DND-41 (cell line): ENCODE measurements at regions not wholly inside any gene's neighbourhood (a gene's known extent, or its start where the extent isn't known, plus 50 kb on each side); places are given as distances from the start of the nearest gene placed in this dataset.

Experiments
- EZH2 ChIP-seq: IDR thresholded peaks from 3 replicates; pipeline ENCODE4 v1.6.1; 2012; ENCODE audit warnings: borderline replicate concordance, low read depth, mild to moderate bottlenecking, moderate library complexity, low read length, inconsistent platforms; ENCODE audit not compliant: severe bottlenecking
- TF ChIP-seq, protein P1 (sequence below): IDR thresholded peaks from 2 replicates; pipeline ENCODE4 v1.5.1; 2012; ENCODE audit warnings: borderline replicate concordance, low read length, moderate library complexity, mild to moderate bottlenecking; ENCODE audit not compliant: poor library complexity, severe bottlenecking; ENCODE audit errors: extremely low read depth

DNA sequence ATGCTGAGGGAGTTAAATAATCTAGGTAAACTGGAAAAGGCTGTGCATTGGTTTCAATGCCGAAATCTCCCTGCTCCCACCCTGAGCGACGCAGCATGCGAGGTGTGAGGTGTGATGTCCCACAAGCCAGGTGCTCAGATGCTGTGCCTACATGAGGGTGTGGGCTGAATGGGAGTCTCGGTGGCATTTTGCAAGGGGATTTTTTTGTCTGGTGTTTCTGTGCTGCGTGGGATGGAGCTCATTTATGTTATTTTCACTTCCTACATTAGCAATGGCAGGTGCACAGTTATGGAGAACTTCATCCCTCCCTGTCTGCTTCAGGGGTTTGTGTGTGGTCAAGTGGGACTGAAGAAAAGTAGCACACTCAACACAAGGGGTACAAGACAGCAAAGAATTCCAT lies 110.2 kb upstream of the CCDC68 start:
- TF ChIP-seq, protein P1, sequence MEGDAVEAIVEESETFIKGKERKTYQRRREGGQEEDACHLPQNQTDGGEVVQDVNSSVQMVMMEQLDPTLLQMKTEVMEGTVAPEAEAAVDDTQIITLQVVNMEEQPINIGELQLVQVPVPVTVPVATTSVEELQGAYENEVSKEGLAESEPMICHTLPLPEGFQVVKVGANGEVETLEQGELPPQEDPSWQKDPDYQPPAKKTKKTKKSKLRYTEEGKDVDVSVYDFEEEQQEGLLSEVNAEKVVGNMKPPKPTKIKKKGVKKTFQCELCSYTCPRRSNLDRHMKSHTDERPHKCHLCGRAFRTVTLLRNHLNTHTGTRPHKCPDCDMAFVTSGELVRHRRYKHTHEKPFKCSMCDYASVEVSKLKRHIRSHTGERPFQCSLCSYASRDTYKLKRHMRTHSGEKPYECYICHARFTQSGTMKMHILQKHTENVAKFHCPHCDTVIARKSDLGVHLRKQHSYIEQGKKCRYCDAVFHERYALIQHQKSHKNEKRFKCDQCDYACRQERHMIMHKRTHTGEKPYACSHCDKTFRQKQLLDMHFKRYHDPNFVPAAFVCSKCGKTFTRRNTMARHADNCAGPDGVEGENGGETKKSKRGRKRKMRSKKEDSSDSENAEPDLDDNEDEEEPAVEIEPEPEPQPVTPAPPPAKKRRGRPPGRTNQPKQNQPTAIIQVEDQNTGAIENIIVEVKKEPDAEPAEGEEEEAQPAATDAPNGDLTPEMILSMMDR: no peak
- no peak for TF ChIP-seq EZH2
